Transverse colon (tissue), 4 donors: ENCODE measurements at regions not wholly inside any gene's neighbourhood (a gene's known extent, or its start where the extent isn't known, plus 50 kb on each side); places are given as distances from the start of the nearest gene placed in this dataset.

Source experiments
- DNase-seq: peaks from one replicate; pipeline ENCODE4 v3.0.0-alpha.2; 2019
- H3K27ac ChIP-seq, 4 donors: fragments of 200-600 bp; sonication (generic); 2 replicates each; pipeline ENCODE4 v1.5.1; 2016 to 2018; ENCODE audit warnings: inconsistent platforms in 4 of 4
- H3K27me3 ChIP-seq: fragments of 200-600 bp; sonication (generic); 2 replicates; pipeline ENCODE4 v1.5.1; 2017; ENCODE audit warnings: inconsistent platforms
- H3K36me3 ChIP-seq, 4 donors: fragments of 200-600 bp; sonication (generic); 2 replicates each; pipeline ENCODE4 v1.5.1; 2017 to 2019; ENCODE audit warnings: inconsistent platforms in 4 of 4
- H3K4me1 ChIP-seq, 4 donors: fragments of 200-600 bp; sonication (generic); 2 replicates each; pipeline ENCODE4 v1.5.1; 2017 to 2020; ENCODE audit warnings: inconsistent platforms in 4 of 4
- H3K4me3 ChIP-seq, 4 donors: fragments of 200-600 bp; sonication (generic); 1 replicate in 1 of 4; 2 replicates in 3 of 4; pipeline versions ENCODE4 v1.5.1 to v1.6.1; 2017 to 2019; ENCODE audit warnings: inconsistent platforms in 4 of 4
- H3K9me3 ChIP-seq, 2 donors: fragments of 200-600 bp; sonication (generic); 2 replicates each; pipeline ENCODE4 v1.5.1; 2017 to 2019; ENCODE audit warnings: inconsistent platforms in 2 of 2
- CTCF ChIP-seq, 5 experiments: fragments of 200-600 bp in 3 of 5; fragments of 450-650 bp in 2 of 5; sonication (generic) in 3 of 5; IDR thresholded peaks; 1 replicate in 2 of 5; 2 replicates in 3 of 5; pipeline ENCODE4 v1.5.1; 2016 to 2017; ENCODE audit warnings: antibody characterized with exemption in 5 of 5, inconsistent platforms in 3 of 5, mild to moderate bottlenecking in 2 of 5, moderate library complexity in 1 of 5
- EP300 ChIP-seq: sonication (generic); formaldehyde crosslinking; IDR thresholded peaks from one replicate; pipeline ENCODE4 v1.6.1; 2017; ENCODE audit warnings: antibody characterized with exemption, low read depth
- POLR2A ChIP-seq: fragments of 450-650 bp; IDR thresholded peaks from one replicate; pipeline ENCODE4 v1.6.1; 2016; ENCODE audit warnings: antibody characterized with exemption, mild to moderate bottlenecking, moderate library complexity
- POLR2AphosphoS5 ChIP-seq, 3 donors: sonication (generic); formaldehyde crosslinking; IDR thresholded peaks; one replicate each; pipeline ENCODE4 v1.6.1; 2016; ENCODE audit warnings: antibody characterized with exemption in 3 of 3
- WGBS, 2 donors: methylation state at CpG; one replicate each; pipeline ENCODE4 v1.1.5; 2018; ENCODE audit warnings: low coverage in 1 of 2; 5-methylcytosine and 5-hydroxymethylcytosine counted together
- in situ Hi-C, 4 donors: fragments of 200-750 bp; cut with MboI; loops; one replicate each; pipeline versions ENCODE4 v1.15.0 to v1.15.1; 2017; ENCODE audit warnings: low sequenced_read_pairs in 3 of 4, low pct_ligation_motif_present in 1 of 4, low pct_unique_long_range_greater_than_20kb in 1 of 4
- intact Hi-C: fragments of 100-400 bp; cut with DNase I; formaldehyde crosslinking; loops from one replicate; pipeline ENCODE4 v1.15.1; 2023; ENCODE audit warnings: low total_unique reads

DNA sequence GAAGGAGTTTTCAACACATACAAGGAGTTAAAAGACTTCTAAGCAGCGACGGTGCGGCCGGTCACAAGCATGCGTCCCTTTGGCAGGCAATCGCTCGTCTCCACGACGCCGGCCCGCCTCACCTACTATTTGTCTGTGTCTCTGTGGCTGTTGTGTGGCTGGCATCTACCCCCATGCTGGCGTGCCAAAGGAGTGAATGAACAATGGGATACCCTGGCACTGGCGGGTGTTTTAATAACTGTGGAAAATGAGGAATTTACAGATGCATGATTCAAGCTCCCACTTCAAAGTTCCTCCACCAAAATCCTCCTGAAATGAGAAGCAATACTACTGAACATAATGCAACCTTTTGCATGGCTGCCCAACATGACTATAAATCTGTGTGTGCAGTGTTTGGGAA is 176.6 kb downstream of the KLF5 start:
- intact Hi-C loops = no loop called here
- H3K4me1 ChIP-seq = no peaks in the 10 kb centered on the region
- no peak overlapping the region for H3K27ac ChIP-seq
- DNase-seq = no peak
- in situ Hi-C loops = no loop called here
- no peaks in the 10 kb centered on the region for H3K9me3 ChIP-seq
- WGBS, 2 donors = 91 to 98% methylated on average over 7 to 13 of the region's 13 CpGs
- no peak for TF ChIP-seq POLR2AphosphoS5 (IDR thresholded peaks at IDR 0.05)
- no peak for TF ChIP-seq EP300
- no peak for TF ChIP-seq CTCF (IDR thresholded peaks at IDR 0.05)
- TF ChIP-seq POLR2A = no peak
- no peak overlapping the region for H3K4me3 ChIP-seq
- H3K36me3 ChIP-seq = no peaks in the 10 kb centered on the region
- H3K27me3 ChIP-seq = no peaks in the 10 kb centered on the region

- intact Hi-C loops = no loop called here
These were observed 172.7 kb downstream of the KLF5 start for GRCh38 chr13:73231471-73231870.

DNA sequence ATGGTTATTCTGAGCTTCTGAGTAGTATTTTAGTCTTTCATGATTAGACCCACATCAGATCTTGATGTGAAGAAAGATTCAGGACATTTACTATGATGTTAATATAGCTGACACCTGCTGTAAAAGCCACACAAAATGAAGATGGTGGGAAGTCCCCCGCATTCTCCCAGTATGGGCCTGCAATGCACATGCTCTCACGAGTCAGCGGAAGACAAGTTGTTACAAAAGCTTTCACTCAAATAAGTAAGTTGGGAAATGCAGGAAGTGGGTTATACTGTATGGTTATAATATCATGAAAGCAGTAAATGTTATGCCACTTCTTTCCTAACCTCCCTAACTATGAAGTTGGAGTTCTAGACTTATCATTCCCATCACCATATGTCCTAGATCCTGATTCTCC is 171.9 kb downstream of the KLF5 start:
- in situ Hi-C loops = no loop called here
- no peaks in the 10 kb centered on the region for H3K36me3 ChIP-seq
- WGBS, 2 donors = 66% methylated on average over 3 of the region's 3 CpGs; no CpG with 5 or more reads in 1 of the 2 donors
- H3K9me3 ChIP-seq = no peaks in the 10 kb centered on the region
- H3K4me1 ChIP-seq = peaks cover 0 to 9% (median 0%) of the 10 kb centered on the region in 4 donors
- intact Hi-C loops = no loop called here
- no peak overlapping the region for H3K27ac ChIP-seq
- no peak overlapping the region for H3K4me3 ChIP-seq
- no peak for DNase-seq
- no peaks in the 10 kb centered on the region for H3K27me3 ChIP-seq
- no peak for TF ChIP-seq CTCF (IDR thresholded peaks at IDR 0.05)
- TF ChIP-seq POLR2A = no peak
- TF ChIP-seq POLR2AphosphoS5 (IDR thresholded peaks at IDR 0.05) = no peak
- no peak for TF ChIP-seq EP300

More at GRCh38 chr13:73231471-73231870, 172.7 kb downstream of the KLF5 start:
- Histone ChIP-seq H3K36me3 (no peaks in the 10 kb centered on the region), H3K27ac (no peak overlapping the region), H3K4me1 (peaks cover 0 to 4% (median 0%) of the 10 kb centered on the region in 4 donors), H3K4me3 (no peak overlapping the region), H3K9me3 (no peaks in the 10 kb centered on the region), H3K27me3 (no peaks in the 10 kb centered on the region)
- in situ Hi-C loops = no loop called here
- TF ChIP-seq POLR2A = no peak
- TF ChIP-seq CTCF (IDR thresholded peaks at IDR 0.05) = no peak
- TF ChIP-seq EP300 = no peak
- WGBS, 2 donors = 90 to 93% methylated on average over 3 to 4 of the region's 4 CpGs
- DNase-seq = no peak

GRCh38 chr13:73228546-73228945 is 169.7 kb downstream of the KLF5 start:
- peaks cover 0 to 11% (median 0%) of the 10 kb centered on the region in 4 donors for H3K4me1 ChIP-seq
- intact Hi-C loops = no loop called here
- H3K27me3 ChIP-seq = no peaks in the 10 kb centered on the region
- in situ Hi-C loops = no loop called here
- H3K36me3 ChIP-seq = no peaks in the 10 kb centered on the region
- H3K27ac ChIP-seq = no peak overlapping the region
- TF ChIP-seq POLR2AphosphoS5 (IDR thresholded peaks at IDR 0.05) (no peak), CTCF (IDR thresholded peaks at IDR 0.05) (peak in 4 of 5 experiments; percentile 9 to 37 (median 28))
- no peak for DNase-seq
- no peak overlapping the region for H3K4me3 ChIP-seq
- H3K9me3 ChIP-seq = no peaks in the 10 kb centered on the region
